H9 (cell line): ENCODE measurements at regions not wholly inside any gene's neighbourhood (a gene's known extent, or its start where the extent isn't known, plus 50 kb on each side); places are given as distances from the start of the nearest gene placed in this dataset.

Source experiments
- DNase-seq: peaks from one replicate; pipeline ENCODE4 v3.0.0-alpha.2; 2017
- H2AFZ ChIP-seq: one replicate; pipeline ENCODE4 v1.6.1; 2013; ENCODE audit warnings: mild to moderate bottlenecking, low read length, control low read depth, moderate library complexity
- H2AK5ac ChIP-seq: 2 replicates; pipeline ENCODE4 v1.6.1; 2013; ENCODE audit warnings: low read length, control low read depth, mixed read lengths; ENCODE audit not compliant: insufficient read length
- H2BK120ac ChIP-seq: one replicate; pipeline ENCODE4 v1.6.1; 2013; ENCODE audit warnings: low read depth, mild to moderate bottlenecking, low read length, control low read depth, inconsistent platforms; ENCODE audit not compliant: poor library complexity, severe bottlenecking
- H2BK12ac ChIP-seq: 2 replicates; pipeline ENCODE4 v1.6.1; 2013; ENCODE audit warnings: low read length, control low read depth, mixed read lengths, low read depth; ENCODE audit not compliant: insufficient read length
- H2BK15ac ChIP-seq: 2 replicates; pipeline ENCODE4 v1.6.1; 2013; ENCODE audit warnings: low read depth, low read length, control low read depth
- H2BK20ac ChIP-seq: one replicate; pipeline ENCODE4 v1.6.1; 2013; ENCODE audit warnings: low read depth, mild to moderate bottlenecking, low read length, control low read depth, inconsistent platforms; ENCODE audit not compliant: poor library complexity, severe bottlenecking
- H2BK5ac ChIP-seq: 2 replicates; pipeline ENCODE4 v1.6.1; 2013; ENCODE audit warnings: low read length, control low read depth, mixed read lengths; ENCODE audit not compliant: insufficient read length
- H3K14ac ChIP-seq: 2 replicates; pipeline ENCODE4 v1.6.1; 2013; ENCODE audit warnings: low read length, control low read depth; ENCODE audit not compliant: insufficient read depth
- H3K18ac ChIP-seq: 2 replicates; pipeline ENCODE4 v1.6.1; 2013; ENCODE audit warnings: low read depth, mild to moderate bottlenecking, mixed read lengths, low read length, control low read depth; ENCODE audit not compliant: insufficient read length
- H3K23ac ChIP-seq: 2 replicates; pipeline ENCODE4 v1.6.1; 2013; ENCODE audit warnings: low read length, control low read depth, mixed read lengths, low read depth; ENCODE audit not compliant: insufficient read length
- H3K23me2 ChIP-seq: 2 replicates; pipeline ENCODE4 v1.6.1; 2013; ENCODE audit warnings: low read depth, mild to moderate bottlenecking, mixed read lengths, low read length, control low read depth; ENCODE audit not compliant: insufficient read length, poor library complexity, severe bottlenecking
- H3K27ac ChIP-seq: 2 replicates; pipeline ENCODE4 v1.5.1; 2013; ENCODE audit warnings: low read length, control low read depth, mixed read lengths, low read depth; ENCODE audit not compliant: insufficient read length
- H3K27me3 ChIP-seq: 2 replicates; pipeline ENCODE4 v1.6.1; 2013; ENCODE audit warnings: low read length, control low read depth, inconsistent platforms; ENCODE audit not compliant: insufficient read depth
- H3K4ac ChIP-seq: 2 replicates; pipeline ENCODE4 v1.6.1; 2013; ENCODE audit warnings: low read depth, mild to moderate bottlenecking, control low read depth, inconsistent platforms, low read length, moderate library complexity
- H3K4me1 ChIP-seq: 2 replicates; pipeline ENCODE4 v1.6.1; 2013; ENCODE audit warnings: low read length, control low read depth, inconsistent platforms; ENCODE audit not compliant: insufficient read depth
- H3K4me2 ChIP-seq: 2 replicates; pipeline ENCODE4 v1.6.1; 2013; ENCODE audit warnings: low read length, control low read depth, mixed read lengths; ENCODE audit not compliant: insufficient read length, insufficient read depth
- H3K56ac ChIP-seq: 2 replicates; pipeline ENCODE4 v1.6.1; 2013; ENCODE audit warnings: low read depth, mild to moderate bottlenecking, mixed read lengths, low read length, control low read depth; ENCODE audit not compliant: insufficient read length
- H3K79me1 ChIP-seq: 2 replicates; pipeline ENCODE4 v1.6.1; 2013; ENCODE audit warnings: low read depth, mild to moderate bottlenecking, moderate library complexity, low read length, control low read depth, inconsistent platforms; ENCODE audit not compliant: insufficient read depth, poor library complexity, severe bottlenecking
- H3K79me2 ChIP-seq: 2 replicates; pipeline ENCODE4 v1.6.1; 2013; ENCODE audit warnings: low read length, control low read depth, inconsistent platforms; ENCODE audit not compliant: insufficient read depth
- H3K9ac ChIP-seq: 2 replicates; pipeline ENCODE4 v1.6.1; 2013; ENCODE audit warnings: low read length, control low read depth, mixed read lengths; ENCODE audit not compliant: insufficient read length; ENCODE audit errors: extremely low read depth
- H3K9me3 ChIP-seq: one replicate; pipeline ENCODE4 v1.6.1; 2013; ENCODE audit warnings: low read depth, low read length, inconsistent platforms; ENCODE audit not compliant: control insufficient read depth
- H3T11ph ChIP-seq: one replicate; pipeline ENCODE4 v1.6.1; 2013; ENCODE audit warnings: mild to moderate bottlenecking, low read length, control low read depth, inconsistent platforms
- H4K20me1 ChIP-seq: one replicate; pipeline ENCODE4 v1.6.1; 2013; ENCODE audit not compliant: control insufficient read depth, insufficient read length, insufficient read depth
- H4K5ac ChIP-seq: 2 replicates; pipeline ENCODE4 v1.6.1; 2013; ENCODE audit warnings: low read depth, mild to moderate bottlenecking, mixed read lengths, low read length, control low read depth; ENCODE audit not compliant: insufficient read length
- H4K8ac ChIP-seq: replicated peaks from 2 replicates; pipeline ENCODE4 v1.6.1; 2013; ENCODE audit warnings: low read length, control low read depth, mixed read lengths, low read depth; ENCODE audit not compliant: insufficient read length
- H4K91ac ChIP-seq: 2 replicates; pipeline ENCODE4 v1.6.1; 2013; ENCODE audit warnings: low read depth, mild to moderate bottlenecking, moderate library complexity, mixed read lengths, low read length, control low read depth; ENCODE audit not compliant: insufficient read length
- H3K27ac Mint-ChIP-seq, 3 experiments: 2 replicates in 2 of 3; 3 replicates in 1 of 3; pipeline ENCODE4 v1.8.0; 2020 to 2021; ENCODE audit warnings: mixed read lengths in 3 of 3, mild to moderate bottlenecking in 1 of 3, moderate library complexity in 1 of 3
- H3K27me3 Mint-ChIP-seq: 2 replicates; pipeline ENCODE4 v1.8.0; 2021; ENCODE audit warnings: low read depth, mild to moderate bottlenecking, moderate library complexity, mixed read lengths
- H3K36me3 Mint-ChIP-seq, 3 experiments: 2 replicates in 2 of 3; 3 replicates in 1 of 3; pipeline ENCODE4 v1.8.0; 2020 to 2021; ENCODE audit warnings: low read depth in 3 of 3, mixed read lengths in 3 of 3; ENCODE audit not compliant: insufficient read depth in 1 of 3
- H3K4me1 Mint-ChIP-seq, 2 experiments: 2 replicates each; pipeline ENCODE4 v1.8.0; 2020; ENCODE audit warnings: mixed read lengths in 2 of 2
- H3K4me3 Mint-ChIP-seq, 2 experiments: 2 replicates in 1 of 2; 3 replicates in 1 of 2; pipeline ENCODE4 v1.8.0; 2020 to 2021; ENCODE audit warnings: mild to moderate bottlenecking in 2 of 2, mixed read lengths in 2 of 2, moderate library complexity in 1 of 2
- H3K9me3 Mint-ChIP-seq, 2 experiments: 2 replicates in 1 of 2; 3 replicates in 1 of 2; pipeline ENCODE4 v1.8.0; 2020; ENCODE audit warnings: mild to moderate bottlenecking in 2 of 2, mixed read lengths in 2 of 2, moderate library complexity in 1 of 2
- CTCF ChIP-seq: fragments of 200-600 bp; sonication (generic); conservative IDR thresholded peaks from 3 replicates; pipeline ENCODE4 v1.8.0; 2021; ENCODE audit warnings: antibody characterized with exemption, mild to moderate bottlenecking
- WGBS: extraction: QIAGEN DNeasy Blood & Tissue Kit; methylation state at CpG from one replicate; pipeline ENCODE4 v1.1.7; 2013; ENCODE audit warnings: missing lambda C conversion rate, low lambda C conversion rate, mixed read lengths; ENCODE audit not compliant: insufficient read length; ENCODE audit errors: extremely low coverage; 5-methylcytosine and 5-hydroxymethylcytosine counted together

- Histone ChIP-seq H4K20me1 (no peaks in the 10 kb centered on the region), H2BK20ac (no peak overlapping the region), H2BK12ac (no peak overlapping the region), H3K18ac (no peak overlapping the region), H3K4me1 (no peaks in the 10 kb centered on the region), H2BK15ac (no peak overlapping the region), H3K4me2 (no peak overlapping the region), H2BK5ac (no peak overlapping the region), H4K8ac (no peak overlapping the region), H2AK5ac (no peak overlapping the region), H3K14ac (no peak overlapping the region), H3K27me3 (no peaks in the 10 kb centered on the region), H3T11ph (no peak overlapping the region), H3K27ac (no peak overlapping the region), H3K56ac (no peak overlapping the region), H2AFZ (no peak overlapping the region), H4K91ac (no peak overlapping the region), H2BK120ac (no peak overlapping the region), H4K5ac (no peak overlapping the region), H3K23ac (no peak overlapping the region), H3K9me3 (no peaks in the 10 kb centered on the region), H3K23me2 (no peaks in the 10 kb centered on the region), H3K79me2 (no peaks in the 10 kb centered on the region), H3K9ac (no peak overlapping the region), H3K4ac (no peak overlapping the region), H3K79me1 (no peaks in the 10 kb centered on the region)
- Mint-ChIP-seq H3K4me1 (no peaks in the 10 kb centered on the region), H3K36me3 (no peaks in the 10 kb centered on the region), H3K4me3 (no peak overlapping the region), H3K9me3 (peaks cover 0 to 3% of the 10 kb centered on the region in 2 experiments; a peak in 1 of 5 replicates), H3K27ac (no peak overlapping the region), H3K27me3 (no peaks in the 10 kb centered on the region; the same call in 1 of the 2 replicates)
- no CpG with 5 or more reads among the region's 6 CpGs for WGBS
- TF ChIP-seq CTCF: no peak
- DNase-seq: no peak
These were observed 328.7 kb downstream of the GABRG1 start for GRCh38 chr4:45795135-45795534.
